ENCODE measurements at regions not wholly inside any gene's neighbourhood (a gene's known extent, or its start where the extent isn't known, plus 50 kb on each side); places are given as distances from the start of the nearest gene placed in this dataset.

DNA sequence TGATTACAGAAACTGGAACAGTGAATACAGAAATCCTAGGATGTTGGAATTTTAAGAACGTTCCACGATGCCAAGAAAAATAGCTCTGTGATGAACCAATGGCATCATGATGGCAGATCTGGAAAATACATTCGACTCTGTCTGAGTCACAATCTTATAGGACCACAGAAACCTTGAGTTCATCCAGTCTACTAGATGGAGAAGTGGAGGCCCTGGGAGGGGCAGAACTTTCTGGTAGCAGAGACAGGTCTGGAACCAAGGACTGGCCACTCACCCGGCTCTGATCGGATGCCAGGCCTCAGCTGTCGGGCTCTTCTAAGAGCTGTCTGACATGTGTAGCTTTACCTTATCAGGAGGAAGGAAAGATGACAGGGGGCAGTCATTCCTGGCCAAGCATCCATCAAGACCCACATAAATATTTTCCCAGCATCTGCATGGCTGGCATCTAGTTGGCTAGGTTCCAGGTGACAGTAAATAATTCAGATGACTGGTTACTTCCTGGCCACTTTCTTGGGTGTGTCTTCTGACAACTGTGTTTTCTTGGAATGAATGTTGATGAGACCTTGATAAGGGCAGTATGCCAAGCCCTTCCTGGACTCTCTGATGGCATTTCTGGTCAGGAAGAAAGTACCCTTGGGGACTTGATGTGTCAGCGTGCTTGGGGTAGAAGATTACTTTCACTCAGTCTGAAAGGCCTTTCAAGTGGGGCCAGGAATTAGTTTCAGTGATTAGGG lies 72.6 kb upstream of the TRABD2B start (continued):
- no peak for TF ChIP-seq ZNF391 (tag by site-specific recombination; IDR thresholded peaks at IDR 0.05; ENCODE audit: borderline replicate concordance, low read depth)
- TF ChIP-seq ZNF426 (tag by site-specific recombination; IDR thresholded peaks at IDR 0.05), result no peak

DNA sequence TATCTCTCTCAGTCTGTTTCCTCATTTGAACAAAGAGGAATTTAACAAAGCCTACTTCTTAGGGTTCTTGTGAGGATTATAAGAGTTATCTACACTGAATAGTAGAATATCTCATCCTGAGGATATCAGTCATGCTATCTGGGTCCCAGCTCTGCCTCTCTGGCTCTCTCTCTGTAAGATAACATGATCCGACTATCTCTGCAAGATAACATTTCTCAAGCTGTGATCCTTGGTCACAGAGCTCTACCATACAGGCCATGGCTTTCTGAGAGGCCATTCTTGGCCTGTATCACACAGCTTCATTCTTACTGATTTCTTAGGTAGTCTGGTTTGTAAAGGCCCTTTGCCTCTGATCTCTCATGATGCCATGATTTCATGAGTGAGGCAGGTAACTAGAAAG lies 71.0 kb upstream of the TRABD2B start:
- Histone ChIP-seq H3K4me1 (ENCODE audit: control insufficient read depth, insufficient read depth, low read length) (peaks cover 3% of the 10 kb centered on the region; the same call in 1 of the 2 replicates), H3K36me3 (ENCODE audit: control insufficient read depth in 2 of 2, insufficient read depth in 1 of 2, low read length in 2 of 2) (no peaks in the 10 kb centered on the region), H3K9me3 (ENCODE audit: control insufficient read depth, insufficient read depth, low read depth, low read length) (no peaks in the 10 kb centered on the region), H3K27ac (ENCODE audit: extremely low read depth, low read depth, low read length) (no peak overlapping the region), H3K4me3 (ENCODE audit: low read depth, low read length) (no peak overlapping the region)
- ChIA-PET POLR2A (no interaction called here), CTCF (interaction anchor here (0.9 to 3.6 kb wide), 4 partner anchors 15 to 313 kb away, joined by 4 to 17 read pairs (median 6); partner anchors contain the start of gene TRABD2B)
- TF ChIP-seq ZNF558 (tag by site-specific recombination; IDR thresholded peaks at IDR 0.05) (no peak), ZNF112 (tag by site-specific recombination; IDR thresholded peaks at IDR 0.05) (no peak), SCRT2 (tag by site-specific recombination; IDR thresholded peaks at IDR 0.05) (no peak), ZNF776 (tag by site-specific recombination; IDR thresholded peaks at IDR 0.05; ENCODE audit: borderline replicate concordance) (no peak), ZNF114 (tag by site-specific recombination; IDR thresholded peaks at IDR 0.05) (no peak)
- TF ChIP-seq, protein P1, sequence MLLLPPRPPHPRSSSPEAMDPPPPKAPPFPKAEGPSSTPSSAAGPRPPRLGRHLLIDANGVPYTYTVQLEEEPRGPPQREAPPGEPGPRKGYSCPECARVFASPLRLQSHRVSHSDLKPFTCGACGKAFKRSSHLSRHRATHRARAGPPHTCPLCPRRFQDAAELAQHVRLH (tag by site-specific recombination; IDR thresholded peaks at IDR 0.05), result no peak

DNA sequence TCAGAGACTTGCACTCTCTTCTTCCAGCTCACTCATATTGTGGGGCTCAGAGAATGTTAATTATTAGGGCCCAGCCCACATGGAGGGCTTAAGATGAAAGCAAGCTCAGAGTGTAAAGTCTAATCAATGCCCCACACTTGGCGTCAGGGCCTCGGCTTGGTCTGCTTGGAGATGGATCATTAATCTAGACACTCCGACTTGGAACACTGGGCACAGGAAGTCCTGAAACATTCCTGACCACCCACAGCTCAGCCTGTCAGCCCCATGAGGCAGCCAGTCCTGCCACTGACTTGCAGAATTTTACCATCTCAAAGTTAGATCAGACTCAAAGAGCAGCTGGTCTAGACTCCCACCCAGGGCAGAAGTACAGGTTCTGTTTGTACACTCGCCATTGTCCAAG lies 69.8 kb upstream of the TRABD2B start:
- Histone ChIP-seq H3K27ac (ENCODE audit: extremely low read depth, low read depth, low read length) (no peak overlapping the region), H3K36me3 (ENCODE audit: control insufficient read depth in 2 of 2, insufficient read depth in 1 of 2, low read length in 2 of 2) (no peaks in the 10 kb centered on the region), H3K9me3 (ENCODE audit: control insufficient read depth, insufficient read depth, low read depth, low read length) (no peaks in the 10 kb centered on the region), H3K4me1 (ENCODE audit: control insufficient read depth, insufficient read depth, low read length) (peaks cover 3% of the 10 kb centered on the region; the same call in 1 of the 2 replicates), H3K4me3 (ENCODE audit: low read depth, low read length) (no peak overlapping the region)
- ChIA-PET POLR2A (interaction anchor here (1.0 kb wide), 1 partner anchor 42 kb away, joined by 3 read pairs; no protein-coding TSS in a partner anchor), CTCF (interaction anchor here (0.6 to 3.6 kb wide), 8 partner anchors 14 to 312 kb away, joined by 3 to 17 read pairs (median 4); partner anchors contain the start of gene TRABD2B)
- TF ChIP-seq ZBTB20 (tag by site-specific recombination; IDR thresholded peaks at IDR 0.05) (no peak), ZNF571 (tag by site-specific recombination; IDR thresholded peaks at IDR 0.05) (no peak), ZNF48 (tag by site-specific recombination; IDR thresholded peaks at IDR 0.05) (no peak), SP2 (tag by site-specific recombination; IDR thresholded peaks at IDR 0.05) (no peak), ZNF623 (tag by site-specific recombination; IDR thresholded peaks at IDR 0.05) (no peak), ZNF302 (tag by site-specific recombination; IDR thresholded peaks at IDR 0.05; ENCODE audit: low read depth) (no peak), ZNF133 (tag by site-specific recombination; IDR thresholded peaks at IDR 0.05) (no peak)
- TF ChIP-seq, protein P2, sequence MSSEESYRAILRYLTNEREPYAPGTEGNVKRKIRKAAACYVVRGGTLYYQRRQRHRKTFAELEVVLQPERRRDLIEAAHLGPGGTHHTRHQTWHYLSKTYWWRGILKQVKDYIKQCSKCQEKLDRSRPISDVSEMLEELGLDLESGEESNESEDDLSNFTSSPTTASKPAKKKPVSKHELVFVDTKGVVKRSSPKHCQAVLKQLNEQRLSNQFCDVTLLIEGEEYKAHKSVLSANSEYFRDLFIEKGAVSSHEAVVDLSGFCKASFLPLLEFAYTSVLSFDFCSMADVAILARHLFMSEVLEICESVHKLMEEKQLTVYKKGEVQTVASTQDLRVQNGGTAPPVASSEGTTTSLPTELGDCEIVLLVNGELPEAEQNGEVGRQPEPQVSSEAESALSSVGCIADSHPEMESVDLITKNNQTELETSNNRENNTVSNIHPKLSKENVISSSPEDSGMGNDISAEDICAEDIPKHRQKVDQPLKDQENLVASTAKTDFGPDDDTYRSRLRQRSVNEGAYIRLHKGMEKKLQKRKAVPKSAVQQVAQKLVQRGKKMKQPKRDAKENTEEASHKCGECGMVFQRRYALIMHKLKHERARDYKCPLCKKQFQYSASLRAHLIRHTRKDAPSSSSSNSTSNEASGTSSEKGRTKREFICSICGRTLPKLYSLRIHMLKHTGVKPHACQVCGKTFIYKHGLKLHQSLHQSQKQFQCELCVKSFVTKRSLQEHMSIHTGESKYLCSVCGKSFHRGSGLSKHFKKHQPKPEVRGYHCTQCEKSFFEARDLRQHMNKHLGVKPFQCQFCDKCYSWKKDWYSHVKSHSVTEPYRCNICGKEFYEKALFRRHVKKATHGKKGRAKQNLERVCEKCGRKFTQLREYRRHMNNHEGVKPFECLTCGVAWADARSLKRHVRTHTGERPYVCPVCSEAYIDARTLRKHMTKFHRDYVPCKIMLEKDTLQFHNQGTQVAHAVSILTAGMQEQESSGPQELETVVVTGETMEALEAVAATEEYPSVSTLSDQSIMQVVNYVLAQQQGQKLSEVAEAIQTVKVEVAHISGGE (tag by site-specific recombination; conservative IDR thresholded peaks at IDR 0.05; ENCODE audit: low read depth), result no peak
- TF ChIP-seq, protein P3, sequence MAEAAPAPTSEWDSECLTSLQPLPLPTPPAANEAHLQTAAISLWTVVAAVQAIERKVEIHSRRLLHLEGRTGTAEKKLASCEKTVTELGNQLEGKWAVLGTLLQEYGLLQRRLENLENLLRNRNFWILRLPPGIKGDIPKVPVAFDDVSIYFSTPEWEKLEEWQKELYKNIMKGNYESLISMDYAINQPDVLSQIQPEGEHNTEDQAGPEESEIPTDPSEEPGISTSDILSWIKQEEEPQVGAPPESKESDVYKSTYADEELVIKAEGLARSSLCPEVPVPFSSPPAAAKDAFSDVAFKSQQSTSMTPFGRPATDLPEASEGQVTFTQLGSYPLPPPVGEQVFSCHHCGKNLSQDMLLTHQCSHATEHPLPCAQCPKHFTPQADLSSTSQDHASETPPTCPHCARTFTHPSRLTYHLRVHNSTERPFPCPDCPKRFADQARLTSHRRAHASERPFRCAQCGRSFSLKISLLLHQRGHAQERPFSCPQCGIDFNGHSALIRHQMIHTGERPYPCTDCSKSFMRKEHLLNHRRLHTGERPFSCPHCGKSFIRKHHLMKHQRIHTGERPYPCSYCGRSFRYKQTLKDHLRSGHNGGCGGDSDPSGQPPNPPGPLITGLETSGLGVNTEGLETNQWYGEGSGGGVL (tag by site-specific recombination; IDR thresholded peaks at IDR 0.05), result no peak
- TF ChIP-seq, protein P4, sequence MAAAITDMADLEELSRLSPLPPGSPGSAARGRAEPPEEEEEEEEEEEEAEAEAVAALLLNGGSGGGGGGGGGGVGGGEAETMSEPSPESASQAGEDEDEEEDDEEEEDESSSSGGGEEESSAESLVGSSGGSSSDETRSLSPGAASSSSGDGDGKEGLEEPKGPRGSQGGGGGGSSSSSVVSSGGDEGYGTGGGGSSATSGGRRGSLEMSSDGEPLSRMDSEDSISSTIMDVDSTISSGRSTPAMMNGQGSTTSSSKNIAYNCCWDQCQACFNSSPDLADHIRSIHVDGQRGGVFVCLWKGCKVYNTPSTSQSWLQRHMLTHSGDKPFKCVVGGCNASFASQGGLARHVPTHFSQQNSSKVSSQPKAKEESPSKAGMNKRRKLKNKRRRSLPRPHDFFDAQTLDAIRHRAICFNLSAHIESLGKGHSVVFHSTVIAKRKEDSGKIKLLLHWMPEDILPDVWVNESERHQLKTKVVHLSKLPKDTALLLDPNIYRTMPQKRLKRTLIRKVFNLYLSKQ (tag by site-specific recombination; IDR thresholded peaks at IDR 0.05; ENCODE audit: borderline replicate concordance), result no peak

All from HEK293 (cell line).